SK-N-SH treated with all-trans-retinoic acid at 6 μM for 48 hours (cell line): ENCODE measurements at regions not wholly inside any gene's neighbourhood (a gene's known extent, or its start where the extent isn't known, plus 50 kb on each side); places are given as distances from the start of the nearest gene placed in this dataset.
A peak's percentile ranks its signal among the peaks of the same experiment; 100 is the strongest.
"Not testable (repeated sequence)": the region's sequence is repeated elsewhere in the genome, so short reads cannot be mapped to it uniquely, and the experiment has no call there.

ENCODE experiments used
- ATAC-seq: fragments of 200-7000 bp; cut with Tn5 transposase; 3 replicates; pipeline ENCODE4 v1.9.1; 2020; ENCODE audit warnings: mild to moderate bottlenecking, moderate library complexity
- BACH2 ChIP-seq: fragments of 250-450 bp; sonication (Bioruptor Pico); IDR thresholded peaks from 2 replicates; pipeline ENCODE4 v1.9.0; 2021; ENCODE audit warnings: mild to moderate bottlenecking, borderline replicate concordance
- CSDC2 ChIP-seq: fragments of 250-450 bp; sonication (Bioruptor Pico); IDR thresholded peaks from 2 replicates; pipeline ENCODE4 v1.5.0; 2020; ENCODE audit warnings: mild to moderate bottlenecking, moderate library complexity
- CSRNP3 ChIP-seq: fragments of 250-450 bp; sonication (Bioruptor Pico); IDR thresholded peaks from 2 replicates; pipeline ENCODE4 v1.5.1; 2021; ENCODE audit warnings: mild to moderate bottlenecking, moderate library complexity
- POU6F1 ChIP-seq: fragments of 250-450 bp; sonication (Bioruptor Pico); IDR thresholded peaks from 2 replicates; pipeline ENCODE4 v1.8.0; 2021; ENCODE audit warnings: low read depth, mild to moderate bottlenecking, moderate library complexity, borderline replicate concordance
- RARB ChIP-seq: fragments of 250-450 bp; sonication (Bioruptor Pico); IDR thresholded peaks from 2 replicates; pipeline ENCODE4 v1.8.0; 2021; ENCODE audit warnings: mild to moderate bottlenecking, moderate library complexity
- SNAI2 ChIP-seq: fragments of 250-450 bp; sonication (Bioruptor Pico); IDR thresholded peaks from 2 replicates; pipeline ENCODE4 v1.5.0; 2020; ENCODE audit warnings: mild to moderate bottlenecking, moderate library complexity
- TCF4 ChIP-seq: fragments of 250-450 bp; sonication (Bioruptor Pico); IDR thresholded peaks from 2 replicates; pipeline ENCODE4 v1.8.0; 2021; ENCODE audit warnings: mild to moderate bottlenecking, moderate library complexity, borderline replicate concordance
- ZC3H10 ChIP-seq: fragments of 250-450 bp; sonication (Bioruptor Pico); IDR thresholded peaks from 2 replicates; pipeline ENCODE4 v1.5.1; 2021; ENCODE audit warnings: mild to moderate bottlenecking, moderate library complexity
- ZFP3 ChIP-seq: fragments of 250-450 bp; sonication (Bioruptor Pico); IDR thresholded peaks from 2 replicates; pipeline ENCODE4 v1.5.0; 2020; ENCODE audit warnings: mild to moderate bottlenecking, moderate library complexity

DNA sequence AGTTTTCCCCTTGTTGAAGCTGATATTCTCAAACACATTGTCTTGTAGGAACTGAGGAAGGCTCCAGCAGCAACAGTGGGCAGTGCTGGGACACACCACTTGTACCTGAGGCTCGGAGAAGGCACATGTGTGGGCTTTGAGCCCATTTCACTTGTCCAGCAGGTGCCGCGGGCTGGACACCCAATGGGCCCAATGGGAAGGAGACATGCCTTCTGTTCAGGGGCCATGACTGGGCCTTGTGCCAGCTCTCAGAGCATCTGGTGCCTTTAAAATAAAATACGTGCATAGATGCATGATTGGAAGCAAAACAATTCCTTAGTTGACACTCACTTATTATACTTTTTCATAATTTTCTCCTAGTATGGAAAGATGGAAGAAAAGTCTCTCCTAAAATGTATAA, 334.2 kb downstream of the KLF13 start (continued):
- TF ChIP-seq SNAI2 (CRISPR knock-in tag) (no peak), CSDC2 (CRISPR knock-in tag) (no peak), POU6F1 (no peak), ZFP3 (CRISPR knock-in tag) (no peak), CSRNP3 (CRISPR knock-in tag) (no peak), BACH2 (CRISPR knock-in tag) (no peak), TCF4 (CRISPR knock-in tag) (no peak), ZC3H10 (CRISPR knock-in tag) (no peak), RARB (CRISPR knock-in tag) (no peak)
- TF ChIP-seq, all 23 proteins: peak for 0

DNA sequence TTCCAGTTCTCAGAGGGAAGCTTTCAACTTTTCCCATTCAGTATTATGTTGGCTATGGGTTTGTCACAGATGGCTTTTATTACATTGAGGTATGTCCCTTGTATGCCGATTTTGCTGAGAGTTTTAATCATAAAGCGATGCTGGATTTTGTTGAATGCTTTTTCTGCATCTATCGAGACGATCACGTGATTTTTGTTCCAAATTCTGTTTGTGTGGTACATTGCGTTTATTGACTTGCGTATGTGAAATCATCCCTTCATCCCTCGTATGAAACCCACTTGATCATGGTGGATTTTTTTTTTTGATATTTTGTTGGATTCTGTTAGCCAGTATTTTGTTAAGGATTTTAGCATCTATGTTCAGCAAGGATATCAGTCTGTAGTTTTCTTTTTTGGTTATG, 339.1 kb downstream of the KLF13 start:
- not testable (repeated sequence) for ATAC-seq

DNA sequence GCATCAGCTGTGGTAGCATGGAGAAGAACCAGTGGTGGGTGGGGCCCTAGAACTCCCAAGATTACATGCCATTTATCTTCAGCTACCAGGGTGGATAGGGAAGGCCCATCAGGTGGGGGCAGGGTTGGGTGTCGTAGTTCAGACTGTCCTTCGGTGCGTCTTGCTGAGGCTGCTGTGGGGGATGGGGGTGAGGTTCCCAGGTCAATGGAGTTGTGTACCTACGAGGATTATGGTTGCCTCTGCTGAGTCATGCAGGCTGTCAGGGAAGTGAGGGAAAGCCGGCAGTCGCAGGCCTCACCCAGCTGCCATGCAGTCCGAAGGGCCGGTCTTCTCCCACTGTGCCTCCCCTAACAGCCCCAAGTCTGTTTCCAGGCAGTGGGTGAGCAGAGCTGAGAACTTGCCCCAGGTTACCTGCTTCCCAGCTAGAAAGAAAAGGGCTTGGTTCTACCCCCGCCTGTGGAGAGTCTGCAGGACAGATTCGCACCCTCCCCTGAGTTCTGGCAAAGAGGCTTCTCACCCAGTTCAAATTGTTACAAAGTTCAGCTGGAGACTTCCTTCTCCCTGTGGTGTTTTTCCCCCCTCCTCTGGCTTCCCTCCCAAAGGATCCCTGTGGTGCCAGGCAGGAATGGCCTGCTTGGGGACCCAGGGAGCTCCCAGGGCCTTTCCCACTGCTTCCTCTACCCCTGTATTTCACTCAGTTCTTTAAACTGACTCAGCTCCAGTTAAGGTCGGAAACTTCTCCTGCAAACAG, 342.7 kb downstream of the KLF13 start:
- ATAC-seq, result not testable (repeated sequence)

DNA sequence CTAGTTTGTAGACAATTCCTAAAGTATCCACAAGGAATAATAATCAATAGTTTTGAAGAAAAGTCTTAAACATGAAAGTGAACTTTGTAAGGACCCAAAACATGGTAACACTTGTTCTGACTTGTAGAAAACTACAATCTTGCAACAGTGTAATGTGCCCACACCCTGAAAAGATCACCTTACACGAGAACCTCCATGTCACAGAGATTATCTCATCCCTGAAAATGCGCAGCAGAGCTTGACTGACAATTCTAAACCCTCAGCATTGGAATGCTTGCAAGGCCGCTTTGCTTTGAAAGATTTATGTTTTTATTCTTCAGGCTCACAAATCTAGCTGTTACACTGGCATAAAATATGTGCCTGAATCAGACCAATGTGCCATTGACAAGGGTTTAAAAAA, 346.6 kb downstream of the KLF13 start:
- not testable (repeated sequence) for ATAC-seq

- ATAC-seq, result not testable (repeated sequence)
Measured at GRCh38 chr15:31681529-31682259, 348.6 kb upstream of the CHRNA7 start.

GRCh38 chr15:31687088-31687487, 343.2 kb upstream of the CHRNA7 start:
- ATAC-seq, result not testable (repeated sequence)

DNA sequence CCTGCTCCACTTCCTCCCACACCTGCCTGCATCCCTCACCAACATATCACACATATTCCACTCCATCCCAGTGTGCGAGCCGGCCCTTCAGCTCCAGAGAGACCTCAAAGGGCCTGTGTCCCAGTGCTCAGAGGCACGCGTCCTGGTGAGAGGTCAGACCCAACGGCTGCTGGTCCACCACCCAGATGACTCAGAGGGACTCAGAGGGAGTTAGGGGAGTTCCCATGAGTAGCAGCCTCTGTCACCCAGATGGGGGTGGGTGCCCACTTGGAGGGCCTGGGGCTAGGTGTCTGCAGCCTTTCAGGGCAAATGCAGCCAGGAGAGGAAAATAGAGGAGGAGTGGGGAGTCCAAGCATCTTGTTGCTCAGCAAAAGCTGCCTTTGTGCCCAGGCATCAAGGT, 333.8 kb upstream of the CHRNA7 start:
- not testable (repeated sequence) for ATAC-seq

- peak; percentile 37; the same call in 1 of the 3 replicates for ATAC-seq
Measured at GRCh38 chr15:31705076-31705678, 325.1 kb upstream of the CHRNA7 start.

DNA sequence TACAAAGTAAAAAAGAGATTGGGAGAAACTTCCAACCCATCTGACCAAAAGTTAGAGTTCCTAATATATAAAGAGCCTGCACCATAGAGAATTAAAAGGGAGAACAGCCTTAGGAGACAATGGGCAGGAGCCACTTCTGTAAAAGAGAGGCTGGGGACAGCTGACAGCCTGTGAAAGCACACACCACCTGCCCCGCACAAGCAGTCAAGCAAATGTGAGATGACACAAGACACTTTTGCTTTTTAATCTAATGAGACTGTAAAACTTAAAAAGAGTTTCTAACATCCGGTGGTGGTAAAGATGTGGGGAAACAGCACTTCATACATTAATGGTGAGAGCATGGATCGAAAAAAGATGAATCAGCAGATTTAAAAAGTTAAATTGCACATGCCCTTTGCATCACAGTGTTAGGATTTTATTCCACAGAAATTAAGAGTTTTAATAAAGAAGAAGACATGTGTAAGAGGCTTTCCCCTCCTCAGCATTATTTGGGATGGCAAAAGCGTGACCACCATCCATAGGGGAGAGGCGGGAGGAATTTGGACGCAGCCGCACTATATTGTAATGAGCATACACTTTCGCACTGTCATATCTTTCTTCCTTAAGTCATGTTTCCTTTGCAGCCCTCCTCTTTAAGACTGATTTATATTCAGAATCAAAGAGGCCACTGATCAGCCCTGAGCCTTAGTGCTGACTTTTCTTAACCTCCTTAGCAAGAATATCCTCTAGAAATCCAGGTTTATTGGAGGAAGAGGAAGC, 322.2 kb upstream of the CHRNA7 start:
- ATAC-seq, result not testable (repeated sequence)

DNA sequence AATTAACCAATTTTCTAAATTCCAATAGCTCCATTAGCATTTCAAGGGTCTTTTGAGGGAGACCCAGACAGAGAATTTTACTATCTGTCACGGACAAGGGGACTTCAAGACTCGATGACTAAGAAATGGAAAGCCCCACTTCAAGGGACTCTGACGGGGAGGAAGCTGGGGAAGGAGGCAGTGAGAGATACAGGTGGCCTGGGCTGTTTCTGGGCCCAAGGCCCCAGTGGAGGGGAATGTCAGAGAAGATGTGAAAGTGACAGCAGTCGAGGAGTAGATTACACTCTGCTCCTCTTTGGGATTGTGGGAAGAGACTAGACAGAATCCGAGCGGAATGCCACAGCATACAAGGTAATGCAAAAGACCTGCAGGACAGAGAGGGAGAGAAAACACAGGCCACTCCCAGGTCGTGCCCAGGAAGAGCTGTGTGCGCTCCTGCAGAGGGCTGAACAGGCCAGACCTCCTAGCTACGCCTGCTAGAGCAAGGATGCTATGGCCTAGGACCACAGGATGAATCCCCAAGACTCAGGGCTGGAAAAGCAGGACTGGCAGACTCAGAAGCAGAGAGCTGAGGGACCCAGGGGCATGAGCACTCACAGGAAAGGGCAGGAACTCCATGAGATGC, 321.5 kb upstream of the CHRNA7 start:
- not testable (repeated sequence) for ATAC-seq

DNA sequence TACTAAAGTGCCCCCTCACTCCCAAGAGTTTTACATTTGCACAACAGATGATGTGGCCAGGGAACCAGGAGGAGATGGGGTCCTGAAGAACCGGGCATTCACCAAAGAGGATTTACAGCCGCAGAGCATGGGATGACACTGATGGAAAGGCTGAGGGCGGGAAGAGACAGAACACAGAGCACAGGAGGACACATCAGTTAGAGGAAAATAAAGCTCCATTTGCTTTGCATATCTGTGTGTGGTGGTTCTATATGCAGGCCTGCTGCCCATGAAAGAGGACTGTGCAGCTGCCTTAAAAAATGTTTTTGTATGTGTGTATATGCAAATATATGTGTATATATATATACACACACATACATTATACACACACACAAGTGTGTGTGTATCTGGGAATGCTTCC, 320.8 kb upstream of the CHRNA7 start:
- not testable (repeated sequence) for ATAC-seq

- ATAC-seq, result not testable (repeated sequence)
Measured at GRCh38 chr15:31710806-31711205, 319.5 kb upstream of the CHRNA7 start.

DNA sequence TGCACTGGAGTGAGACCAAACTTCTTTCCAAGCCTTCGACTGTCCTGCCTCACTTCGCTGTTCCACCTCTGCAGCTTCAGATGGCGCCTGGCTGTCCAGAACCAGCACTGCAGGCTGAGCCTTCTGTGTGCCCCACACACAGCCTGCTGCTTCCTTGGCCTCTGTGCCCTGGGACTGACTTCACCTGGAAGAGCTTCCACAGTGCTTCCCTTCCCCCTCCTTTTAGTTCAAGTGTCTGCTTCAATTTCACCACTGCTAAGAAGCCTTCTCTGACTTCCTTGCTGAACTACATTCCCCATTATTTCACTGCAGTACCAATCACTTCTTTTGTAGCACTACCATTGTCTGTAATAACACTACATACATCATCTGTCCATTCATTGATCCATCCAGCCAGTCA, 315.1 kb upstream of the CHRNA7 start:
- not testable (repeated sequence) for ATAC-seq

GRCh38 chr15:31718625-31719024, 311.7 kb upstream of the CHRNA7 start:
- not testable (repeated sequence) for ATAC-seq

DNA sequence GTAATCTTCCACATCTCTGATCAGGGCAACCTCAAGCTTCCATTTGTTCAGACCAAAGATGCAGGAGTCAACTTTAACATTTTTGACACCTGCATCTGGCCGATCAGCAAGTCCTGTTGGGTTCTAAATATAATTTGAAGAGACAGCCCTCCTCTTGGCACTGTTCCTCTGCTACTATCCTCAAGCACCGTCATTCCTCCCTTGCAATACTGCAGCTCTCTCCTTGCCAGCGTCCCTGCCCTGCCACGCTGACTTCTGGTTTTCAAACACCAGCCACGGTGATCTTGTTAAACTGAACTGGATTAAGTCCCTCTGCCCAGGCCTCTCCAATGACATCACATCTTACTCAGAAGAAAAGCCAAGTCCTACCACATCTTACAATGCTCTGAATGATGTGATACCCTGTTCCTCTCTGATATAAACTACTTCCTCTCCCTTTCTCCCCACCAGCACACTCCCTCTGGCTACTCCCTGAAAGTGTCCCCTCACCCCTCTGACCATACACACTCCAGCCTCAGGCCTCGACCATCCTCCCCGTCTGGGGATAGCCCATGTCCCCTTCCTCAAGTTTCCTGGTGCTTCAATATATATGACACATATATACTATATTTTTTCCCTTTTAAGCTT, 310.8 kb upstream of the CHRNA7 start:
- ATAC-seq, result not testable (repeated sequence)

- ATAC-seq, result not testable (repeated sequence)
Measured at GRCh38 chr15:31723019-31723418, 307.3 kb upstream of the CHRNA7 start.
